ENCODE measurements at regions not wholly inside any gene's neighbourhood (a gene's known extent, or its start where the extent isn't known, plus 50 kb on each side); places are given as distances from the start of the nearest gene placed in this dataset.

- TF ChIP-seq HMG20A (CRISPR knock-in tag; IDR thresholded peaks at IDR 0.05; ENCODE audit: borderline replicate concordance) (0 out of 2 replicates have a peak, but pooled peaks have one; percentile 32), IRF9 (CRISPR knock-in tag; IDR thresholded peaks at IDR 0.05; ENCODE audit: borderline replicate concordance) (no peak), ZBTB43 (CRISPR knock-in tag; conservative IDR thresholded peaks at IDR 0.05) (no peak; the same call in 1 of the 2 replicates), DDIT3 (CRISPR knock-in tag; IDR thresholded peaks at IDR 0.05) (no peak), SOX13 (IDR thresholded peaks at IDR 0.05) (no peak), SOX13 (CRISPR knock-in tag; conservative IDR thresholded peaks at IDR 0.05 in 1 of 2, IDR thresholded peaks at IDR 0.05 in 1 of 2) (no peak), HMGA1 (CRISPR knock-in tag; conservative IDR thresholded peaks at IDR 0.05) (no peak), GABPB1 (CRISPR knock-in tag; IDR thresholded peaks at IDR 0.05) (no peak), ZKSCAN8 (CRISPR knock-in tag; IDR thresholded peaks at IDR 0.05; ENCODE audit: borderline replicate concordance) (no peak), ZNF616 (CRISPR knock-in tag; IDR thresholded peaks at IDR 0.05; ENCODE audit: low read depth) (no peak), ZNF251 (CRISPR knock-in tag; IDR thresholded peaks at IDR 0.05) (no peak), CEBPG (CRISPR knock-in tag; IDR thresholded peaks at IDR 0.05) (no peak), SSRP1 (CRISPR knock-in tag; IDR thresholded peaks at IDR 0.05) (0 out of 2 replicates have a peak, but pooled peaks have one; percentile 26), ZNF224 (CRISPR knock-in tag; IDR thresholded peaks at IDR 0.05) (no peak), ZNF564 (CRISPR knock-in tag; IDR thresholded peaks at IDR 0.05) (no peak), ZNF547 (CRISPR knock-in tag; IDR thresholded peaks at IDR 0.05) (0 out of 2 replicates have a peak, but pooled peaks have one; percentile 1), NR2C2 (CRISPR knock-in tag; IDR thresholded peaks at IDR 0.05; ENCODE audit: borderline replicate concordance) (no peak), TEAD3 (CRISPR knock-in tag; optimal IDR thresholded peaks at IDR 0.05; ENCODE audit: borderline replicate concordance) (peak; percentile 13), MAF1 (CRISPR knock-in tag; IDR thresholded peaks at IDR 0.05; ENCODE audit: borderline replicate concordance) (no peak), NPAS2 (CRISPR knock-in tag; IDR thresholded peaks at IDR 0.05; ENCODE audit: borderline replicate concordance) (no peak), NR2F1 (CRISPR knock-in tag; IDR thresholded peaks at IDR 0.05) (peak in 1 of 2 experiments; percentile 31; a peak in 1 of 4 replicates), XRCC5 (optimal IDR thresholded peaks at IDR 0.05; ENCODE audit: low read length) (no peak), ZNF350 (CRISPR knock-in tag; IDR thresholded peaks at IDR 0.05; ENCODE audit: borderline replicate concordance, low read depth) (no peak), BRCA1 (CRISPR knock-in tag; IDR thresholded peaks at IDR 0.05) (no peak), MED8 (CRISPR knock-in tag; IDR thresholded peaks at IDR 0.05; ENCODE audit: insufficient replicate concordance) (no peak), ZNF234 (CRISPR knock-in tag; conservative IDR thresholded peaks at IDR 0.05) (no peak), HNF4A (CRISPR knock-in tag; IDR thresholded peaks at IDR 0.05) (peak; percentile 51), ZNF451 (CRISPR knock-in tag; IDR thresholded peaks at IDR 0.05) (no peak)
- TF ChIP-seq, protein P1, sequence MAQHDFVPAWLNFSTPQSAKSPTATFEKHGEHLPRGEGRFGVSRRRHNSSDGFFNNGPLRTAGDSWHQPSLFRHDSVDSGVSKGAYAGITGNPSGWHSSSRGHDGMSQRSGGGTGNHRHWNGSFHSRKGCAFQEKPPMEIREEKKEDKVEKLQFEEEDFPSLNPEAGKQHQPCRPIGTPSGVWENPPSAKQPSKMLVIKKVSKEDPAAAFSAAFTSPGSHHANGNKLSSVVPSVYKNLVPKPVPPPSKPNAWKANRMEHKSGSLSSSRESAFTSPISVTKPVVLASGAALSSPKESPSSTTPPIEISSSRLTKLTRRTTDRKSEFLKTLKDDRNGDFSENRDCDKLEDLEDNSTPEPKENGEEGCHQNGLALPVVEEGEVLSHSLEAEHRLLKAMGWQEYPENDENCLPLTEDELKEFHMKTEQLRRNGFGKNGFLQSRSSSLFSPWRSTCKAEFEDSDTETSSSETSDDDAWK (CRISPR knock-in tag; IDR thresholded peaks at IDR 0.05) = no peak
Measured at GRCh38 chr3:124619887-124620599, 110.2 kb upstream of the UMPS start (continued).

Measured in HepG2 (cell line).